ENCODE measurements at regions not wholly inside any gene's neighbourhood (a gene's known extent, or its start where the extent isn't known, plus 50 kb on each side); places are given as distances from the start of the nearest gene placed in this dataset.

DNA sequence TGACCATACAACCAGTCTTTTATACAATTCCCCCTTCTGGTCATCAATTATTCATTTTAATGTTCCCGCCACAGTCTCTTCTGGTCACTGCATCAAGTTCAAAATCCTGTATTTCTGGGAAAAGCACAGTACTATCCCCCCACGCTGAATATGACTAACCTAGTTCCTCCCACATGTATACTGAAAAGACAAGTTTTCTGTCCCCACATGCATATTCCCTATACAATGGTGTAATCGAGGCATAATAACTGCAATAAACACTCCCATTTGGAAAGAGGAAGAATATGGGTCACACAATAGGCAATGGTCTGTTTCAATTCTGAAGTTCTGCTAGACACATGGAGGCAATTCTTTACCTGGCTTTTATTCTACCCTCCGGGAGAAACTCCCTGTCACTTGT lies 344.9 kb downstream of the EFNA5 start:
- no peak for DNase-seq

DNA sequence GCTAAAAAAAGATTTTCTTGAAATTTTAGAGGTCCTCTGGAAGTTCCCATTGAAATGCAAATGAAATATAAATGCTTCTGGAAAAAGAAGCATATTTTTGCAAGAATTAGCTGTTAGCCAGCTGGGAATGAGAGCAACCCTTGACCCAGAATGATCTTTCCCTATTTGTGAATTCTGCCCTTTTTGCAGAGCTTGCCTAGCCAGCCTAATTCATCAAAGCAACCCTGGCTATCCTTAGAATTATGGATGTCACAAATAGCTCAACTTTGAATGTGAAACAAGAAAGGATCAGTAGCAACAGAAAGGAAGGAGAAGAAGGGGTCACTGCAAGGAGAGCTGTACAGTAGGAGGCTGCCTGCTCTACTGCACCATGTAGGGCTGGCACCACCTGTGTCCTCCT lies 345.9 kb downstream of the EFNA5 start:
- no peak for DNase-seq

DNA sequence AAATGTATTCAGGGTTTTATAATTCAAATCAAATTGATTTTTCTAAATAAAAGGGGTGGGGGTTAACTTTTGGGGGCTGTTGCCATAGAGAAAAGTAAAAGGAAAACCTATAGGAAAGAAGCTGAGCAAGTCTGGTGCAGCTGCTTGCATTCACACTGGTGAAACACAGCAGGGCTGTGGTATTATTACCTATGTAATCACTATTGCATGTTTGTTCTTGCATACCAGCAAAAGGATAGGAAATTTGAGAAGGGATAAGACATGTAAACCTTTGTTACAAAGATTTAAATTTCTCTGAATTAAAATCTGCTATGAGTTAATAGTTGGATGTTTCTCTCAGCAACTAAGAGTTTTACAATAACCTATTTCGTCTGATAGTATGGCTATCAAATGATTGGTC lies 346.7 kb downstream of the EFNA5 start:
- no peak for DNase-seq

DNA sequence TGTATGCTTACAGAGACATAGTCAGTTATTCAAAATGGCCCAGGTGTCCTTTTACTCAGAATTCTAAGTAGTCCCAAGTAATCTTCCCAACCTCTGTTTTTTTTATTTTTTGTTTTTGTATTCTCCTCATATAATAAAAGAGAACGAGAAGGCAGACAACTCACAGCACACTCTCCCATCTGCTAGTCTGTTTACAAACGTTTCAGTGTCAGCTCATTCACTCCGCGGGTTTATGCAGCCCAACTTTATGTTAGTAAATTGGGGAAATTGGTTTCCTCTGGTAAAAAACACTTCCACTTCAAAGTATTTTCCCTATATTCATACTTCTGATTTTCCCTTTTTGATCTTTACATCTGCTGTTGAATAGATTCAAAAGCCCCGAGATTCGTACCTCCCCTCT lies 347.2 kb downstream of the EFNA5 start:
- no peak for DNase-seq

DNA sequence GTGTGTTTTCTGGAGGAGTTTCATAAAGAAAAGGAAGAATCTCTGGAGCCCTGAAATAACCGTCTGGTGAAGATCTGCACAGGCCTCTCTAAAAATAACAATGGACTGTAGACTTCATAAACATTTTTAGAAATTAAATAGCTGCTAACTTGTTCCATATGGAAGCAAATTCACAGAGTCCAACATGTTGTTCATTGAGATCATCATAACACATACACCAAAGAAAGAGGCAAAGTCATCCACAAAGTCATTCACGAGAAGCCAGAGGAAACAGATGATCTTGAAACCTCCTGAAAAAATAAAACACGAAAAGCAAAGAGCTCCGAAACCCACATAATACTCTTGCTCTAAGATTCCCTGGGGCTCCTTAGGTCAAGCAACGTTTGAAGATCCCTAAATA lies 347.8 kb downstream of the EFNA5 start:
- no peak for DNase-seq

DNA sequence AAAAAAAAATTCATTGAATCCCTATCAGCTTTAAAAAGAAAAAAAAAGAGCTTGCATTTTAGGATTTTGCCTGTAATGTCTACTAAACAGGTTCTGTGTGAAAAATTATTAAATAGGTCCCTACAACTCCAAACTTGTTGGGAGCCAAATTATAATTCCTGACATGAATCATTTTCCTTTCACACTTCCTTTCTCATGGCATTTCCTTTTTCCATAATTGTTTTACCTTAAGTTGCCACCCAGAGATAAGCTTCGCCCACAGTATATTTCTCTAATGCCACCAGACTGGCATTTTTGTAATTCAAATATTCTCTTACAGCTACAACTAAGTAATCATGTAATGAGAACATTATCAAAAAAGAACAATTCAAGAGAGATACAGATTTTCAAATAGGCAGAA lies 348.8 kb downstream of the EFNA5 start:
- no peak for DNase-seq

DNA sequence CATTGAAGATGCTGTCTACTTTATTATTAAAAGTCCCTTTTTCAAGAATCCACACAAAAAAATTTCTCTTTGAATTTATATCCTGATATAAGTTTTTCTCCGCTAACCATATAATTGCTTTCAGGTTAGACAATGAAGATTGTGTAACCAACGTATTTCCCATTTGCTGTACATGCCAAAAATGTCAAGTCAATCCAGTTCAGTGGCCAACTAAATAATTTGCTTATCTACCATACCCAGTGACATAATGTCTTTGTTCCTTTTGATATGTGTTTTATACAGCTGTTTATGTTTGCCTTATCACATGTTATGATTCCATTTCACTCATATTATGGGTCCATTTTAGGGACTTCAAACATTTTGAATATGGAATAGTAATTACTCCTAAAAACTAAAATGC lies 349.9 kb downstream of the EFNA5 start:
- DNase-seq = no peak

DNA sequence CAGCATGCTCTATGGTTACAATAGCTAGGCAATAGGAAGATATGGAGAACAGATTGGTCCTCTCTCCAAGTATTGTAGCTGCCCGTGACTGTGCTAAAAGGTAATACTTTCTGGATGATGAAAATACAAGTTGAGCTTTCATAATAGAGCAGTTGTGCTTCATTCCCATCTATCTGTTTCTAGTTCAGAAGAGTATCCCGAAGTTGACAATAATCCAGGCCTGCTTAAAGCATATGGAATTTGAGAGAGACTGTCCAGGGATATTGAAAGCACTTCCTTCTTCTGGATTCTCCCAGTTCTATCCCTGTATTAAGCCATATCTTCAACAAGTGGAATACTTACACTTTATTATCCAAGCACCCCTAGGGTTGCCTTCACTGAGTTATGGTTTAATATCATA lies 350.4 kb downstream of the EFNA5 start:
- no peak for DNase-seq

DNA sequence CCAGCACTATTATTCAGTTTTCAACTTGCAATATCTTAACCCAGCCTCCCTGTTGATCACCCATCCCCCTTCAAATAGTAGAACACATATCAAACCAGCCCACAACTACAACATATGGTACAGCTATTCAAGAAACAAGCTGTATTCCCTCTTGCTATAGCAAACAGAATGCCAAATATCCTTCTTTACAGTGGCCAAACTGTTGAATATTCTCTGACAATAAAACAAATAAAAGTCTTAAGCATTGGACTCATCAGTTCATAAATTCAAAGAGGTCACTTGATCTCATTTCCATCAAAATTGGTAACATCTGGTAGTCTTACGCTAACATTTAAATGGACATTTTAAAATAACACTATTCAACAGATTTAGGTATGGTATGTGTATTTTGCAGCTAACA lies 350.8 kb downstream of the EFNA5 start:
- DNase-seq = no peak

DNA sequence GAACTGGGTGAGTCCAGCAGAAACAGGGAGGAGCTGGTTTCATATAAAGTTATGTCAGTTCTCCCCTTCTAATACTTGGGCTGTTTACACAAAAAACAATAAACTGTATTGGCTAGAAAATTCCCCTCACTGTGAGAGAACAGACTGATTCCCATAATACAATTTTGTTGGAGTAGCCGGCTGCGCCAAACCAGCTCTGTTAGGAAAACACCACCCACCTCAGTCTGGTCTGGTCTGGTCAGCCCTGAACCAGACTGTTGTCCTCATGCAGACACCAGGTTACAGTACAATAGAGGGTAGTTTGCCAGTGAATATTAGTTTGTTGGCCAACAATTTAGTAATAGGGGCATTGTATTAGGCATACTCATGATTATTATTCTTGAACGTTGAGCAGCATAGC lies 356.4 kb downstream of the EFNA5 start:
- no peak for DNase-seq

DNA sequence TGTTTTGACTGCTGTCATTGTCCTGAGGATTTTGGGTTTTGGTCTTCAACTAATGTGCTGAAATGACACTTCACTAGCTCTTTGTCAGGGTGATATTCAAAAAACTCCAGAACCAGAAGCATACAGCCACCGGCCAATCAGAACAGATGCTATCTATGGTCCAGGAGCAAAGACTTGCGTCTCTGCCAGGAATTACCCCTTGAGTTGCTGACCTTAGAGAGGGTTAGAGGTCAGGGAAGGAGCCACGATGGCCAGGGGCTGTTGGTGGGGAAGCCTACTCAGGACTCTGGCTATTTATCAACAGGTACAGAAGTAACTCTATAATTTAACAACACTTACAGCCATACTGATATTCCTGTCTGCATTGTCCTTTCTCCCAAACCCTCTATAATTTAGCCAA lies 356.8 kb downstream of the EFNA5 start:
- DNase-seq = no peak

DNA sequence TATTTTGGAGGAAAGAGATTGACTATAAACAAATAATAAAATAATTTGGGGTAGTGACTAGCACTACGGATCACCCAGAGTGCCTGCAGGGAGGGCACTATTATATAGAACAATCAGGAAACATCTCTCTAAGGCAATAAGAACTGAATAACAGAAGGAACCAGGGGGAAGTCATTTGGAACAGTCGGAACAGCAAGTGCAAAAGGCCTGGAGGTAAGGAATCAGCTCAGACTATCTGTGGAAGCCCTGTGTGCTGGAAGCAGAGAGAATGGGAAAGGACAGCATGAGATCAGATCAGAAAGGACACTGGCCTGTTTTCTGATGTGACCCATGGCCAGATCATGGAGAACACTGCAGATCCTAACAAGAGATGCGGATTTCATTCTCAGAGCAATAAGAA lies 357.6 kb downstream of the EFNA5 start:
- DNase-seq = no peak

DNA sequence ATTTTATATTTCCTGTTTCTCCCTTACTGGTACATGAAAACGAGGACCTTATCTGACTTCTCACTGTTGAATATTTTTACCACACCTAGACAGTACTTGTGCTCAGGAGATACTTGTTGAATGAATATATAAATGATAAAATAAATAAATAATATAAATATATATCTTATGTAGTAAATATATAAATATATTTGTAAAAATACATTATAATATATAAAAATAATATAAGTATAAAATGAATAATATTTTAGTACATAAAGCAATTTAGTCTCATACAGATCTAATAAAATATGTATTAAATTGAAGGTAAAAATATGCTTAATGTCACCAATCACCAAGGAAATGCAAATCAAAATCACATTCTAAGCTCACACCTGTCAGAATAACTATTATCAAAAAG lies 360.6 kb downstream of the EFNA5 start:
- DNase-seq = no peak

DNA sequence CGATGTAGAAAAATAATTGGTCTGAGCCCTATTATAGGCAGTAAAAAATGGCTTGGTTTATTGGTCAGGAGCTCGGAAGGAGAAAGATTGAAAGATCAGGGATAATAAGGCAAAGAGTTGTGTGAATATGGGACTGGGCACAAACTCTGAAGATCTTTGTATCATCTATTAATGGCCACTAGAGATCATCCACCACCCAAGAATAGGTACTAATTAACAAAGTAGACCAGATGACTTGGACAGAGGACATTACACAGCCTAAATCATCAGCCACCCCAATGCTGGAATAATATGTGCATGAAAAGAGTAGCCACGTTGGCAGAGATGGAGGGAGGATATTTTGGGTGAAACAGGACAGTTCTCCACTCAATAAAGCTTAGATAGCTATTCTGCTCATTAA lies 364.1 kb downstream of the EFNA5 start:
- no peak for DNase-seq

DNA sequence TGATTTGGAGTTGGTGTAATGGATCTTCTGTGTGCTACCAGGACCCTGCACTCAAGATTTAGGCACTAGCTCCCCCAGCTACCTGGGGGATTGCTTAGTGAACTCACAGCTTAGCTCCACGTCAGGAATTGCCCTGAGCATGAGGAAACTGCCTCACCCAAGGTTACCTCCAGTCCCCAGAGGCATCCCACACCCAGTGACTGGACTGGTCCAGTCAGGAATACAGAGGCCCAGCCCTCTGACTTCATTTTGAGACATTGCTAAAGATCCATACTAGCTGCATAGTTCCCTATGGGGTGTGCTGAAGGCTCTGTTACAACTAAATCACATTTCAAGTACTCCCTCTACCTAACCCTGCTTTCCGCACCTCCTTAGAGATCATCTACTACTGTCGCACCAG lies 364.7 kb downstream of the EFNA5 start:
- DNase-seq = no peak

DNA sequence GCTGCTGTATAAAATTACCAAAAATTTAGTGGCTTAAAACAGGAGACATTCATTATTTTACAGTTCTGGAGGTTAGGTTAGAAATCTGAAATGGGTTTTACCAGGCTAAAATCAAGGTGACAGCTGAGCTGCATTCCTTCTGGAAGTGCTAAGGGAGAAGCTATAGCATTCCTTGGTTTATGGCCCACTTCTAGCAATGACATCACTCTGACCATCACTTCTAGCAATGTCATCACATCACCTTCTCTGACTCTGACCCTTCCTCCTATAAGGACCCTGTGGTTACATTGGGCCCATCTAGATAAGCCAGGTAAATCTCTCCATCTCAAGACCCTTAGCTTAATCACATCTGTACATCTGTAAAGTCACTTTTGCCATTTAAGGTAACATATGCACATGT lies 366.1 kb downstream of the EFNA5 start:
- no peak for DNase-seq

DNA sequence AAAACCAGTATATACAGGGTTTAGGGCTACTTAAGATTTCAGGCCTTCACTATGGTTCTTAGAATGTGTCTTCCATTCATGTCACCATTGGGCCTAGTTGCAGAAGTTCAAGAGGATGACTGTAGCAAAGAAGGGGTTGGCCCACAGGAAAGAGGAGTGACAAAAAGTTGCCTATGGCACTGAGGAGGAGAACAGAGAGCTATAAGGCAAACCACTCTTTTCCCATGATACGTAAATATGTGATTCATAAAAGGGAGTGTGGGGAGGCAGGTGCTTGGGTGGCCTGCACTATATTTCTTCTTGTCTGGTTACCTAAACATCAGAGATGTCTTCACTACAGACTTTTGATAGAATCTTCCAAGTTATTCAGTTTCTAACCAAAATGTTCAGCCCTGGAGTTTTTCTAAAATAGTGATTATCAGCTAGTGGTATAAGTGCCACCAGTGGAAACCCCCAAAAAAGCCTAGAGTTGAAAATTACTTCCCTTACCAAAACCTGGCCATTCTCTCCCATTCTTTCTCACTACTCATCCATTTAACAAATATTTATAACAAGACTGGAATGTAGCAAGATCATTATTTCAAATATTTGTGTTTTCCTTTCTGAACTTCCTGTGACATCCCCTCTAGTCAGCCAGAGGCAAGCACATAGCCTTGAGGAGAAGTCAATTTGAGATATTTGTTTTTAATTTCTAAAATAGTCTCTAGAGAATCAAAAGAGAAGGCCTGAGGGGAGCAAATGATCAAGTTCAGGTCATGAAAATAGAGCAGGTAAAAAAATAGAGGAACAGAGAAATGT lies 367.4 kb downstream of the EFNA5 start:
- no peak for DNase-seq

DNA sequence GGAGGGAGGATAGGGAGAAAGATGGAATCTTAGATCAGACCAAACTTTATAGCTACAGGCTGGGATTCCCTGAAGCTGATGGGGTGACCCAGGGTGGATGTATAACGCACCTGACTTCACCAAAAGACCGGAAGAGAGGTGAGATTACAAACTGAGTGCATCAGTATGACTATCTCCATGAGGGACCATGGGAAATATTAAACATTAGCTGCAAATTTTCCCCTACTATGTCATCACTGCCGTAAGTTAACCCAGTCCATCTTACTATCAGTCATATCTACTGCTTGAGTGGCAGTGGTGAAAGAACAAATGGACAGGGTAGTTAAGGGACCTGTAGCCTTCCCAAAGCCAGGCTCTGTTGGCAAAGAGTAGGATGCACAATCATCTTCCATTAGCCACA lies 368.3 kb downstream of the EFNA5 start:
- no peak for DNase-seq

DNA sequence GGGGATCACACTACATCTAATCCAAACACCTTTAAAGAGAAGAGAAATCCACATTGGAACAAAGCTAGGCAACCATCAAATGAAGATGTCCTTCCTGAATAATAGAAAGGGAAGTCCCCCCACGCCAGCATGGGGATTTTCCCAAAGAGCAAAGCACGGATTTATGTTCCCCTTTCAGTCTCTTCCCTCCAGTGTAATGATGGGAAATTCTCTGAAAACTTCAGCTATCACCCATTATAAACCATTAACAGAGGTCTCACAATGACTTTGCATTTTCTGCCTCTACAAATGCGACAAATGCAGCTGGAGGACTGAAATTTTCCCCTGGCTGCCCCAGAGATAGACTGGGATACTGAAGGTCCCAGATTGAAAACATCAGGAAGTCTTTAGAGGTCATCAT lies 368.7 kb downstream of the EFNA5 start:
- DNase-seq = no peak

DNA sequence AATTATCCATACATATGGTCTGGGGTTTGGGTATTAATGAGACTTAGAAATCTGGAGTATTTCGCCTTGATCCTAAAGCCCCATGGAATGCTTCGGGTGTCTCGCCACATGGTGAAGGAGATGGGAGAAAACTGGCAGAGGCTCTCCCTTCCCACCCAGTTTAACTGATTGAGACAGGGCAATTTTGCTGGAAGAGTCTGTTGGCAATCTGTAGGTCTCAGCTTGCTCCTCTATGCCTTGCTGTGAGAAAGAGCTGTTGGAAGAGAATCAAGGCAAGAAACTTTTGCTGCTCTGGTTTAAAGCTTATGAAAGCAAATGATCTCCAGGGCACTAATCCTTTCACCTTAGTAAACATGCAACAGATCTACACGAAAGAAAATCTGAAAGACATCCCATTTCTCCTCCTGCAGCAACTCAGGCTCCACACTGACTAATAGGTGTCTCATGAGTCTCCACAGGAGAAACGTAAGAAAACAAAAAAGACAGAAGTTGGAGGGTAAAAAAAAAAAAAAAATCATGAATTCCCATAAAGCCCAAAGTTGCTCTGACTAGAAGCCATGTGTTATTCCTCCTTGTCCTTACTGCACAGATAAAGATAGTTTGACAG lies 369.9 kb downstream of the EFNA5 start:
- DNase-seq = no peak

DNA sequence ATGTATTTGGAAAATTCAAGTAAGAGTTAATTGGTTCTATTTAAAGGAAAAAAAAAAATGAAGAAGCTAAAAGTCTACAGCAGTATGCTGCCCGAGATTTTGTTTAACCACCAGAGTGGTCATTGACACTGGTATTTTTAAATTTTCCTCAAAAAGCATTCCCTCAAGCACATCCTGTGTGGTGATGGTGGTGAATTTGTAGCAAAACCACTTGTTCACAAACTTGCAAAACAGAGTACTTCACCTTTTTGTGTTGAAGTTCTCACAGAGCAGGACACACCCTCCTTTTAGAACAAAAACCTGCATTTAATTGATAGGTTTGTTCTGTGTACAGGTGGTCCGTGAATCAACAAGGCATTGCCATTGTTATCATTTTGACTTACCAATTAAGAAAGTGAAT lies 374.2 kb downstream of the EFNA5 start:
- no peak for DNase-seq

DNA sequence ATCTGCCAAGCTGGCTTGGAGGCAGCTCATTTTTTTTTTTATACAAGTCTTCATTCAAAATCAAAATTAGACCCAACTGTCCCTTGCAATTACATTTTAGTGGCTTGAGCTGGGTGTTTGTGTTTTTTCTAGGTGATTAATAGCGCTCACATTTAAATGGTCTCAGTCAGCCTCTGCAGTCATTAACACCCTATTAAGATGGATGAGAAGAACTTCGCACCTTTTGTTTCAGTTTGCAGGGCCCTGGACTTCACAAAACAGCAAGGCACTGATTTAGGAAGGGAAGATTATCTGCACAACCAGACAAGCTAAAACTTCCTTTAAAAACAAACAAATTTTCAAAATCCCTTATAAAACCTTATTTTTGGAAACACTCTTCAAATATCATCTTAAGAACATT lies 374.8 kb downstream of the EFNA5 start:
- DNase-seq = no peak

DNA sequence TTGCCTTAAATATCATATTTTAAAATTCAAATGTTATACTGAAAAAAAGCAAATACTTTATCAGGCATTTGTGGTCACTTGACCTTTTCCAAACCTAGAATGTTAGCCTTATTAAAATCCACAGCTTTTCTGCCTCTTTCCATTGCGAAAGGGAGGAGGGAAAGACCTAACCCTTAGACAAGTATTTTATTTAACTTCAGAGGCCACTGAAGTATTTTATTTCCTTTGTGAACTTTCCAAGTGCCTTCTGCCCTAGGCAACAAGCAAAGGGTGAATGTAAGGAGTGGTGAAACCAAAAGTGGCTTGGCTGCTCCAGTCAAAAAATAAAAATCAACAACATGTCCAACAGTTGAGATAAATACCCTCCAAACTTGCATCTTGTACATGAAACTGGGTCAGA lies 376.1 kb downstream of the EFNA5 start:
- no peak for DNase-seq

DNA sequence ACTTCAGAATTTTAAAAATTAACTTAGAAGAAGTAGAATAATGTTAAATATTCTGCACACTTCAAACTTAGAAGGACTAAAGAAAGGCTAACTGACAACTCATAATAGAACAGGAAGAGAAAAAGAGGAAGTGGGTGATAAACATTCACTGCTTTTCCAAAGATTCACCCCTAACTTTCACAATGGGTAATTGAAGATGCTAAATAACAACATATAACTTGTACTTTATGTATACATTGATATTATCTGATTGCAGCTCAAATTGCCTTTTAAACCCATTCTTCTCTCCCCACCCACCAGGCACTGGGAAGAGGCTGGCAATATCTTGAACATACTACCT lies 376.6 kb downstream of the EFNA5 start:
- no peak for DNase-seq

DNA sequence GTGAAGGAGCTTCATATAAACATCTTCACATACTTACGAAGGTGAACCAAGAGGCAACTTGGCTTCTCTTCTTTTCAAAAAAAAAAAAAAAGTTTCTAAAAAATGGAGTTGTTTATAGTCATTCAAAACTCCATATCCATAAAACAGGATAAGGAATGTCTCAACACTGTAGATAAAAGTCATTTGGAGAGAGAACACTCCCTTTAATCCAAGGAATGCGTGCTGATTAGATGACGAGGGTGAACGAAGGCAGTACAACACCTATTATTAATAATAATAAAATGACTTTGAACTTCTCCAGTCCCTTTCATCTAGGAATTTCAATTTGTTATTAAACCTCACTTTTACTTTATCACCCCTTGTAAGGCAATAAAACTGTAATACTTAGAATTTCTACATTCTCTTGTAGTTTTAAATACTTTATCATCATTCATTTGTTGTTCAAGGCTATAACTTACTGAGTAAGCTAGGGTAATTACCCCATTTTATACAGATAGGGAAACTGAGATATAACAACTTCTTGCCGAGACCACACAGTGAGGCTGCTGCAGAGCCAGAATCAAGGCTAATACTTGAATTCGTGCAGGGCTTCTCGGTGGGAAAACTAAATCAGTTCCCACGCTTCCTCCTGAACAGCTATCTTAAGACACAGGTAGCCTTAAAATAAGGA lies 377.1 kb downstream of the EFNA5 start:
- DNase-seq = no peak
